HG02642 (cell line): ENCODE measurements at regions not wholly inside any gene's neighbourhood (a gene's known extent, or its start where the extent isn't known, plus 50 kb on each side); places are given as distances from the start of the nearest gene placed in this dataset.

ENCODE experiments used
- ATAC-seq: cut with Tn5 transposase; IDR thresholded peaks from one replicate; pipeline ENCODE4 v1.9.1; 2021; ENCODE audit warnings: mild to moderate bottlenecking; ENCODE audit not compliant: unreplicated experiment, poor library complexity

DNA sequence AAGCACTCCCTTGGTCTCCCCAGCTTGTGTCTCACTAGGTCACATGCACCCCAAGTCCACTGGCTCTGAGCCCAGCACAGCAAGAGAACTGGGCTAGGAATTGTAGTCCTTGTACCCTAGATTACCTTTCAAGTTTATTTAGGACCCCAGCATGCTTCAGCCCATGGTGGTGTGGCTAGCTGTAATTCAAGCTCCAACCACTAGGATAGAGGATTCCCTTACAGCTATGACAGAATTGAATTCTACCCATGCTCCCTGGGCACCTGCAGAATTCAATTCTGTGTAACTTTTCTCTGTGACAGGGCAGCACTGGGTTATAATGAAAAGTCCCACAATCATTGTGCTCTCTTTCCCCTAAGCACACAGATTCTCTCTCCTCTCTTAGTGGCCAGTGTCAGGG is 253.8 kb upstream of the DMD start:
- no peak for ATAC-seq

- ATAC-seq, result no peak
Measured at GRCh38 chrX:33457102-33457501, 245.8 kb upstream of the DMD start.

DNA sequence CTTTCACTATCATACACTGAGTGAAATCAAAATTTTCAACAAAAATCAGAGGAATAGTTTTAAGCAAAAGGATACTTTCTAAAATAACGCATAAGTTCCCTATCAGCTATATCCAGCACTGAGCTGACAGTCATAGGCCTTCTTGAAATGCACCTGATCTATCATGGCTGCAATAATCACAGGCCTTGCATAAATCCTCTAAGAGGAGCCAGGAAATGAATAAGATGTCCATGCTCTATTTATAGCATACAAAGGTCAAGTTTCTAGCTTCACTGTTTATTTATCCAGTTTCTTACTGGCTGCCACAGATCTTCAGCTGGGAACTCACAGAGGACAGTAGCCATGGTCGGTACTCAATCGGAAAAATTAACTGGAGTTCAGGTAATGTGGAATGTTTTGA is 235.9 kb upstream of the DMD start:
- ATAC-seq, result no peak

DNA sequence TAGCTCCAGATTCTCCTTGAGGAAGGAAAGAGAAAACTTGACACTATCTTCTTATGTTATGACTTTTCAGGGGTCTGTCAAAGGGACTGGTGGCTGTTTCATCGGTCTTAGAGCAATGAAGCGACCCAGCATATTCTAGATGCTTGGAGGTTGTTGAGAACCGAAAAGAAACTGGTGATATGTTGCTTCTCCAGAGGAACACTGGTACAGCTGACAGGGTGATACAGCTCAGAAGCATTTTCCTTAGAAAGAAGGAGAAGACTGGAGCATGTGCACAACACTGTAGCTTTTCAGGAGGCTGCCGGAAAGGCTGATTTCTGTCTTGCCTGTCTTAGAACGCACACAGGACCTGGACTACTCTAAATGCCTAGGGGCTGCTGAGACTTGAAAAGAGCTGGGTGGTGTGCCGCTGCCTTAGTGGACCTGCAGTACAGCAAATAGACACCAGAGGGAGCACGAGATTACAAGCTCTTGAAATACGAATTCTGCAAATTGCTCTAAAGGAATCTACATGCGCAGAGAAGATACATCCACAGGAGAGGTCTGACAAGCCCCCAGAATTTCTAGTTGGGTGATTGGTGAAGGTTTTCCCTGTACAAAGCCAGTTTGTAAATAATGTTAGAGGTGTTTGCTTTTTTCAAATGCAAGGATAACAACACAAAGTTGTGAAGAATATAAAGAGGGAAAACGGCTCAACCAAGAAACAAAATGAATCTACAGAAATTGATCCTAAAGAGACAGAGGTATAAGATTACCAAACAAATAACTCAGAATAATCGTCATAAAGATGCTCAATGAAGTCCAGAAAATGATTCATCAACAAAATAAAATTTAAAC is 223.1 kb upstream of the DMD start:
- ATAC-seq, result peak; percentile 58

GRCh38 chrX:33416273-33416805 is 205.0 kb upstream of the DMD start:
- no peak for ATAC-seq

DNA sequence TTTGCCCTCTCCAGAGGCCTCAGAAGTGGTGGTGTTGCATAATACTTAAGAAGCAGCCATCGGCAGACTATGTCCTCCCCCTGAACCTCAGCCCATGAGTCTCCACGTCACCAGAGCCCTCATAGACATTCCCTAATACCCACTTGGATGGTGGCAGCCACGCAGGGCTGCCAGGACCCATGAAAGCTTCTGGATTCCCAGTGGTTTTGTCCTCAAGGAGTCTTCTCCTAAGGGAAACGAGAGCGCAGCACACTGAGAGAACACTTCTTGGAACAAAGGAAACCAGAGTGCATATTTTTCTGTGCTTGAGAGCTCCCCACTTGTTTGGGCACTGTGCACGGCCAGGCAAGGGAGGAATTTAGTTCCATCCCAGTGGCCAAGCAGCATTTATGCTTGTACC is 204.1 kb upstream of the DMD start:
- ATAC-seq, result no peak

GRCh38 chrX:33385546-33385945 is 174.2 kb upstream of the DMD start:
- no peak for ATAC-seq

GRCh38 chrX:33379839-33380238 is 168.5 kb upstream of the DMD start:
- ATAC-seq, result no peak

DNA sequence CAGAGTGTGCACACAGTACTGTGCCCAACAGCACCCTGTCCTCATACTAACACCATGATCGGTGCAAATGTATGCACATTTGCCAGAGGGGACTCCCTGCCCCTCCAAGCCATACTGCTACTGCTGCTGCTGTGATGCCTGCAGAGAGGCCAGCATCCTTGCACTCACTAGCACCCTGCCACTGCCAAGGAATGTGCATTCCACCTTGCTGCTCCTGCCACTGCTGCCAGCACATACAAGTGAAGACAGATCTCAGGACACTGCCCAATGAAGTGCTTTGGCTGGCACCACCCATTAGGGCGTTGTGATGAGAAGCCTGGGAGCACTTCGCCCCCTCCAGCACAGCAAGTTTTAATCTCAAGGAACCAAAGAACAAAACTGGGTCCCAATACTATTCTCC is 146.3 kb upstream of the DMD start:
- ATAC-seq, result no peak

DNA sequence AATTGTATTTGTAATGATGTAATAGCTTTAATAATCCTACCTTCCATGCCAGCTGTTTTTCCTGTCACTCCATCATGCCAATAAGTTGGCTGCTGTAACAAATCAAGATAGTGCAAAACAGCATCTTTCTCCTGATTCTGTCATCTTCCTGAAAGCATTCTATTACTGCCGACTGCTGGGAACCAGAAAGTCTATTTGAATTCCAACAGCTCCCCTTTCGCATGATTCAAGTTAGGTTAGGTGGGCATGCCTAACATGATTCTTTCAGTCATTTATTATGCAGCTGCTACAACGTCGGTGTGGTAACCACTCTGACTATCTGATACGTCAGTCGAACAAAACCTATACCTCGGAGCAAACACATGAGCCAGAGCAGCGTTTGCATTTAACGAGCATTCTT is 127.9 kb upstream of the DMD start:
- ATAC-seq, result no peak

DNA sequence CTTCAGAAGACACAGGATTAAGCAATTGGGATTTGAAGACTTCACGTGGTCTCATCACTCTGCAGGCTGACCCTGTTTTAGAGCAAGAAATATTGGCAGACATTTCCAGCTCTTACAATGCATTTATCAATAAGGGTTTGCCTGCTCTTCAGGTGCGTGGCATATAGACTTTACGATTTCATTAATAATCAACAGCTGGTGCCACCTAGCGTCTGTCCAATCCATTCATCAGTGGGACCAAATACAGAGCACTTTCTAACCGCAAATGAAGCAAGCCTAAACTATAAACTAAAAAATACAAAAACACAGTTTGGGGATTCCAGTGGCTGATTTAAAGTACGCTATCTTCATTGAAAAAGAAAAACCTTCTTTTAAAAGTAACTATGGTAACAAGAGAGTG is 125.4 kb upstream of the DMD start:
- ATAC-seq, result no peak

DNA sequence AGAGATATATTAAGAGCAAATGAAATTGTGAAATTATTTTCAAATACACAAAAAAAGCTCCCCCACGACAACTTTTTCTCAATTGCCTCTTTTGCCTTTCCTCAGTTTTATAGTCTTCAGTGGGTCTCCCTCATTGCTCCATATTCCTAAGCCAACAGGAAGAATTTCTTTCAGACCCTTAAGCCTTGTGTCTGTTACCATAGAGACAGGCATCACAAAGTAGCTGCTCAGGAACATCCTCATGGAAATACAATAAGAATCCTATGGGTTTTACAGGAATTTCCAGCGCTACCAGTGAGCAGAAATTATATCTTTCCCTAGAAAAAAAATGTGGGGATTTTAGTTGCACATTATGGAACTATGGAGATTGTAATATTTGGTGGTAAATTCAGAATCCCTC is 121.9 kb upstream of the DMD start:
- ATAC-seq, result no peak

DNA sequence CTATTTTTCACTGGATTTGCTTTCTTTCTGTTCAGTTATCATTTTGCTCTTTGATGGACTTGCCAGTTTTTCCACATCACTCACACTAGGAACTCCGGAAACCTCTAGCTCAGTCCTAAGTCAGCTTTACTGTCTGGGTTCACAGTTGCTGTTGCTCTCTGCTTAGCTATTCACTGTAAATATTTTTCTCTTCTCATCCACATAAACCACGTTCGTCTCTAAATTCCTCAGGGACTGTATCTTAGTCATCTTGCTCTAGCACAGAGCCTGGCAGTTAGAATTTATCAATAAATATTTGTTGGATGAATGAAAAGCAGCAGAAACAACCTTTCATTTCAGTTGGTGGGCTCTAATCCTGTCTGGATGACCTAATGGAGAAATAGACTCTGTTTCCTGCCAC is 119.4 kb upstream of the DMD start:
- no peak for ATAC-seq

DNA sequence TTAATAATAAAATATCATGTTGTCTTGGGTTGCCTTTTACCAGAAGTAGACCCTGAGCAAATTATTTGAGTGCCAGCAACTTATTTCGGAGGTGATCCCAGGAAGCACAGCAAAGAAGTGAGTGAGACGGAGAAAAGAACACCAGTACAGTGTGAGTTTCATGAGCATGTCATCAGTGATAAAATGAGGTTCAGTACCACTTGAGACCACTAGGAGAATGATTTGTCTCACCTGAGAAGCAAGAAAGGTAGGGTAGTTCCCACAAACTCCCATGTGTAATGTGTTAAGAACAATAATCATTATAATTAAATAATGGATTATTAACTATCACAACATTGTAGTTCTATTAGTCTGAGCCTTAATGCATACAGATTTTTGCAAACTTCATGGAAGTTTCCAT is 112.8 kb upstream of the DMD start:
- no peak for ATAC-seq

GRCh38 chrX:33307911-33308354 is 96.6 kb upstream of the DMD start:
- ATAC-seq, result no peak

DNA sequence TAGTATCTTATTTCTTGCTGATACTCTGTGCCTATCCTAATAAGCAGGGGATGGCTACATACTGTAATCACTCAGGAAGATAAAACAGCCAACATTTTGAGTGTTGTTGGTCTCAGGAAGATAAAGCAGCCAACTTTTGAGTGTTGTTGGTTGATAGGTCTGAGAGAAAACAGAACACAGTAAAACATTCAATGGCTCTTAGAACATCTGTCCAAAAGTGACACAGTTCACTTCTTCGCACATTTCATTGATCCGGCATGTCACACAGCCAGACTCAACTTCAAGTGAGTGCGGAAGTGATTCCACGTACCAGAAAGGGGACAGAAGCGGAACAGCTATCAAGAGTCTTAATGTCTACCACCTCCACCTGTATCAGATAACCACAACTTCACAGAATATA is 87.3 kb upstream of the DMD start:
- ATAC-seq, result no peak

- ATAC-seq, result no peak
Measured at GRCh38 chrX:33285550-33285949, 74.2 kb upstream of the DMD start.

DNA sequence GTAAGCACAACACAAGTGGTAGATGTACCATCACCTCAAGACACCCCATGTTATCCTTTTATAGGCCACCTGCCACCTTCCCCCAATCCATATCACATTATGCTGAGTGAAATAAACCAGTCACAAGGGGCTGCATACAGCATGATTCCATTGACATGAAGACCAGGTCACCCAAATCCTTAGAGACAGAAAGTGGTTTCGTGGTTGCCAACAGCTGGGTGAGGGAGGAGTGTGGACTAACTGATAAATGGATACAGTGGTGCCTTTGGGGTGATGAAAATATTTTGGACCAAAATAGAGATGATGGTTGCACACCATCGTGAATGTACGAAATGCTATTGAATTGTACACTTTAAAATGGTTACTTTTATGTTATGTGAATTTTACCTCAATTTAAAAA is 65.7 kb upstream of the DMD start:
- ATAC-seq, result no peak

- ATAC-seq, result no peak
Measured at GRCh38 chrX:33273535-33273934, 62.2 kb upstream of the DMD start.

- no peak for ATAC-seq
Measured at GRCh38 chrX:33272986-33273385, 61.6 kb upstream of the DMD start.
